NCI-H1092 treated with DMSO at 0.1 percent for 48 hours (cell line): ENCODE measurements at regions not wholly inside any gene's neighbourhood (a gene's known extent, or its start where the extent isn't known, plus 50 kb on each side); places are given as distances from the start of the nearest gene placed in this dataset.

ENCODE experiments used
- DNase-seq: peaks from one replicate; lab custom pipeline; 2025; lab: John Stamatoyannopoulos, UW

GRCh38 chr6:91298543-91299145 lies 711.8 kb upstream of the MAP3K7 start:
- no peak for DNase-seq

GRCh38 chr6:91293395-91293794 lies 706.5 kb upstream of the MAP3K7 start:
- no peak for DNase-seq

- DNase-seq: no peak
These were observed 704.2 kb upstream of the MAP3K7 start for GRCh38 chr6:91291071-91291470.

GRCh38 chr6:91288741-91289140 lies 701.9 kb upstream of the MAP3K7 start:
- DNase-seq: no peak

GRCh38 chr6:91281901-91282300 lies 695.0 kb upstream of the MAP3K7 start:
- no peak for DNase-seq

GRCh38 chr6:91280494-91280830 lies 693.6 kb upstream of the MAP3K7 start:
- no peak for DNase-seq

- no peak for DNase-seq
These were observed 693.0 kb upstream of the MAP3K7 start for GRCh38 chr6:91279740-91280493.

GRCh38 chr6:91278416-91278815 lies 691.5 kb upstream of the MAP3K7 start:
- no peak for DNase-seq

- DNase-seq: peak; percentile 7
These were observed 689.4 kb upstream of the MAP3K7 start for GRCh38 chr6:91276315-91276714.

GRCh38 chr6:91273729-91274128 lies 686.9 kb upstream of the MAP3K7 start:
- no peak for DNase-seq

- no peak for DNase-seq
These were observed 684.9 kb upstream of the MAP3K7 start for GRCh38 chr6:91271807-91272206.

GRCh38 chr6:91268941-91269340 lies 682.1 kb upstream of the MAP3K7 start:
- DNase-seq: no peak

GRCh38 chr6:91267246-91267645 lies 680.4 kb upstream of the MAP3K7 start:
- DNase-seq: no peak

- DNase-seq: no peak
These were observed 679.3 kb upstream of the MAP3K7 start for GRCh38 chr6:91266156-91266555.

- DNase-seq: no peak
These were observed 656.6 kb upstream of the MAP3K7 start for GRCh38 chr6:91243436-91243835.

- no peak for DNase-seq
These were observed 655.7 kb upstream of the MAP3K7 start for GRCh38 chr6:91242614-91242949.

- no peak for DNase-seq
These were observed 655.2 kb upstream of the MAP3K7 start for GRCh38 chr6:91241946-91242613.

GRCh38 chr6:91240878-91241603 lies 654.2 kb upstream of the MAP3K7 start:
- DNase-seq: no peak

GRCh38 chr6:91221072-91221720 lies 634.3 kb upstream of the MAP3K7 start:
- no peak for DNase-seq

GRCh38 chr6:91213229-91213901 lies 626.5 kb upstream of the MAP3K7 start:
- no peak for DNase-seq

- DNase-seq: no peak
These were observed 611.9 kb upstream of the MAP3K7 start for GRCh38 chr6:91198588-91199255.
